NCI-H345 treated with DMSO at 0.1 percent for 48 hours (cell line): ENCODE measurements at regions not wholly inside any gene's neighbourhood (a gene's known extent, or its start where the extent isn't known, plus 50 kb on each side); places are given as distances from the start of the nearest gene placed in this dataset.
"Not testable (repeated sequence)": the region's sequence is repeated elsewhere in the genome, so short reads cannot be mapped to it uniquely, and the experiment has no call there.

Experiments used
- DNase-seq: peaks from one replicate; lab custom pipeline; 2025; ENCODE audit not compliant: unreplicated experiment; lab: John Stamatoyannopoulos, UW

DNA sequence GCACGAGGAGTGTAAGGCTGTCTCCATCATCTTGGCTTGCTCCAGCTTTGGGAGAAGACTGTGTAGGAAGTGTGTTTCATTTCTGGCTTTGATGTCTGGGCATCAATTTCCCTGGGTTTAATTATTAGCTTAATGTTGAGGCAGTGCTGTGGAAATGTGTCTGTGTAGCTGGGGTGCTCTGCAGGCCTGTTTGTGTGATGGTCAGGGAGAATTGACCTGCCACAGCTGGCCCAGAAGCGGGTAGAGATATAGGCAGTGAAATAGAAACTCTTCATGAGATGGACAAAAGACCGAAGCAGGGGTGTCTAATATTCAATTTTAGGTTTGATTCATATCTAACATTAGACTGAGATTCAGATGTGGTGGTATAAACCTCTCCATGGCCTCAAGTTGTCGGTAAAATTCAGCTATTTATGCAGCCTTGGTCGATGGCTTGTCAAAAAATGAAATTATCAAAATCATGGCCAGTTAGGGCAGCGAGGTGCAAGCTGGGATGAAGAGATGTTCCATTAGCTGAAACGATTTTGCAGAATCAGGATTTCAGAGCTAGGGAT, 95.3 kb upstream of the SNX9 start:
- DNase-seq = no peak

DNA sequence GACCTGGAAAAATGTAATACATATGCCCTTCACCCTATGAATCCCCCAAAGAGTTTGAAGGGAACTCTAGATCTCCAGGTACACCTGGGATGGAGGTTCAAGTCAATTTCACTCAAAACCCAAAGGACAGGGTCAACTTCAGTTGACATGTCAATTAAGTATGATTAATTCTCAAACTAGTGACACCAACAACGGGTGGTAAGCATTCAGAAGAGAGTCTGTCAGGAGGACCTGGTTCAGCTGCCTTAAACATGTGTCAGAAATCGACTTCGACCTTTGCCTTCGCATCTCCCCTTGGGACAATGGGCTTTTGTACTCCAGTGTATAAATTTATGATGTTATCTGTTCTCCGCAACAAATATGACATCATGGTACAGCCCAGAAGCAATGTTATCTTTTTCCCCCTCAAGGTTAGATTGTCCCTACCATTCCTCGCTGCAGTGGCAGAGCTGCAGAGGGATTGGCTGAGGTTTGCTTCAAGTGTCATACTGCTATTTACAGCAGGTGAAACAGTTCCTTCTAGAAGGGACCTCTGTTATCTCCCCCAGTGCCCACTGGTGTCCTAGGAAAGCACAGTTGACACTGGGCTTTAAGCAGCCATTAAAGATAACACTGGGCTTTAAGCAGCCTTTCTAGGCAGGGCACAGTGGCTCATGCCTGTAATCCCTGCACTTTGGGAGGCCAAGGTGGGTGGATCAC, 94.7 kb upstream of the SNX9 start:
- no peak for DNase-seq

DNA sequence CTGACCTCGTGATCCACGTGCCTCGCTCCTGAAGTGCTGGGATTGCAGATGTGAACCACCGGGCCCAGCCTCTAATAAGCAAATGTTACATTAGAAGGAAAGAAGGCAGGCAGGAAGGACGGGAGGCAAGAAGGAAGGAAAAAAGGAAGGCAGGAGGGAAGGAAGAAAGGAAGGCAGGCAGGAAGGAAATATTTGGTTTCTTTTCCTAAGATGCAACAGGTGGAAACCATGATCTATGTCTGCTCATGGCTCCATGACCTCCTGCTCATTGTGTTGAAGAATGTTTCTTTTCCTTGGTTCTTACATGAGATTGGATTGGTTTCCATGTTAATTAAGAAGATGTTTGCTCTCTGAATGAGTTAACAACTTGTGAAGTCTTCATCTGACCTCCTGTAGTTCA, 91.8 kb upstream of the SNX9 start:
- DNase-seq = no peak

DNA sequence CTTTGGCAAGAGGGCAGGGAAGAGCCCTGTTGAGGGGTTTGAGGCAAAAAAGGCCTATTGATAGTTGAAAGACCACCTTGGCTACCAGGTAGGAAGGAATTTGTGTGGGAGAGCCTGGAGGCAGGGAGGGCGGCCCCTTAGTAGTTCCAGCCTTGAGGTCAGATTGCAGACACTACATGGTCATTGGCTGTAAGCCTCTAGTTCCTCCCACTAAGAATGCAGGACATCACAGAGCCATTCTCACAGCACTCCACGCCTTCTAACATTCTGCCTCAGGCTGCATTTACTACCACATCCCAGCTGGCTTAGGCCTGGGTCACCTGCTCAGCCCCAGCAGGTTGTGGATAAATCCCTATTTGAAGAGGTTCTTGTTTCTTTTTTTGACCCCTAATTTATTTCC, 91.0 kb upstream of the SNX9 start:
- DNase-seq = no peak

DNA sequence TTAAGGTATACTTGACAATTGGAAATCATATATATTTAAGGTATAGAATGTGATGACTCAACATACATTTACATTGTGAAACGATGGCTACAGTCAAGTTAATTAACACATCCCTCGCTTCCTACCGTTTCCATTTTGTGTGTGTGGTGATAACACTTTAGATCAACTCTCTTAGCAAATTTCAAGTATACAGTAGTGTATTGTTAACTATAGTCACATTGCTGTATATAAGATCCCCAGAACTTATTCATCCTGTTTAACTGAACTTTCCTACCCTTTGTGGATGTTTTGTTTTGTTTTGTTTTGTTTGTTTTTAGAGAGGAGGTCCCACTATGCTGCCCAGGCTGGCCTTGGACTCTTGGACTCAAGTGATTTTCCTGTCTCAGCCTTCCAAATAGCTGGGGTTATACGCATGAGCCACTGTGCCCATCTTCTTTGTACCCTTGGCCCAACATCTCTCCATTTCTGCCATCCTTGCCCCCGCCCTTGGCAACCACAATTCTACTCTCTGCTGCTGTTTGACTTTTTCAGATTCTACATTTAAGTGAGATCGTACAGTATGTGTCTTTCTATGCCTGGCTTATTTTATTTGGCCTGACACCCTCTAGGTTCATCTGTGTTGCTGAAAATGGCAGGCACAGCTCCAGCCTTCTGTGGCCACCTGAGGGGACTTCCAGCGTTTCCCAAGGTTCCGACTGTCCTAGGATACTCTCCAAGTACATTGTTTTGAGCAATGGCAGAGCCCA, 90.5 kb upstream of the SNX9 start:
- no peak for DNase-seq

DNA sequence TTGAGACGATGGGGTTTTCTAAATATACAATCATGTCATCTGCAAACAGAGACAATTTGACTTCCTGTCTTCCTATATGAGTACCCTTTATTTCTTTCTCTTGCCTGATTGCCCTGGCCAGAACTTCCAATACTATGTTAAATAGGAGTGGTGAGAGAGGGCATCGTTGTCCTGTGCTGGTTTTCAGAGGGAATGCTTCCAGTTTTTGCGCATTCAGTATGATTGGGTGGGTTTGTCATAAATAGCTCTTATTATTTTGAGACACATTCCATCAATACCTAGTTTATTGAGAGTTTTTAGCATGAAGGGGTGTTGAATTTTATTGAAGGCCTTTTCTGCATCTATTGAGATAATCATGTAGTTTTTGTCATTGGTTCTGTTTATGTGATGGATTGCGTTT, 86.5 kb upstream of the SNX9 start:
- not testable (repeated sequence) for DNase-seq

DNA sequence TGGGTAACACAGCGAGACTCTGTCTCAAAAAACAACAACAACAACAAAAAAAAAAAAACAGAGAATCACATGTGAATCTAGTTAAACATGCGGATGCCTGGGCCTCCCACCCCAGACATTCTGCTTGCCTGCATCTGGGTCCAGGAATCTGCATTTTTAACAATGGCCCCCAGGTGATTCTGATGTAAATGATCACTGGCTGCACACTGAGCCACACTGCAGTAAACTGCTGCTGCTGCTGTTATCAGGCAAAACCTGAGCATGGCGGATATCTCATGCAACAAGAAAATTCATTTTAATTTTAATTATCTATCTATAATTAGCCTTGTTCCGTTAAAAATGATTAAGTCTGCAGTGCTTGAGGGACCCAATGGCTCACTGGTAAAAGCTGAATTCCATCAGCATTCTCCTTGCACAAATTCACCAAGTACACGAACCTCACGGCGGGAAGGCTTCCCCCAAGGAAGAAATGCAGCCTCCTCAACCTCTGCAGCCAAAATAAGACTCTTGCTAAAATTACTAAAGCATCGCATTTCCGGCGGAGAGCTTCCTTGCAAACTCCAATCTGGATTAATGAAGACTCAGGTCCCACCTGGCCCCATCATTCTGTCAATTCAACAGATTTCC, 81.6 kb upstream of the SNX9 start:
- DNase-seq = no peak

DNA sequence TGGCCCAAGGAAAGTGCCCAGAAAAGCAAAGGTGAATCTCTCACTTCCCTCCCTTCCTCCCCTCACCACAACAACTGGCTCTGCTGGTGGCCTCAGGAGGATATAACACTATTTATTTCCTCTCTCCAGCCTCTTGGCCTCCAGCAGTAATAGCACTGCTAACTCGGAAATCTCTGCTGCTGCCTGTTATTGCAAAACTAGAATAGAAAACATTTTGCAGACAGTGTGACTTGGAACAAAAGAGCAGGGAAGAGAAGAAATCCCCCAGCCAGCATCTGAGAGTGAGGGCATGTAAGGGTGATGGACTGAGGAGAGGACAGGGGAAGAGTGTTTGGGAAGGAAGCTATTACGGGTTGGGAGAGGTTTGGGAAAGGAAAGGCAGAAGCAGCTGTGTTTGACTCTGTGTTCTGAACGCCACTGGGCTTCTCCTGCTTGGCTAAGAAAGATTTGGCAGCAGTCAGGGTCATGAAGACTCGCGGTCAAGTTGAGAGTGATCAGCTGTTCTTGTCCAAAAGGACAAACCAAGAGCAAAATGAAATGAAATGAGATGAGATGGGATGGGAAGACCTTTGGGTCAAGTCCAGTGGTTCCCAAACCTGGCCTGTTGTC, 81.0 kb upstream of the SNX9 start:
- no peak for DNase-seq

DNA sequence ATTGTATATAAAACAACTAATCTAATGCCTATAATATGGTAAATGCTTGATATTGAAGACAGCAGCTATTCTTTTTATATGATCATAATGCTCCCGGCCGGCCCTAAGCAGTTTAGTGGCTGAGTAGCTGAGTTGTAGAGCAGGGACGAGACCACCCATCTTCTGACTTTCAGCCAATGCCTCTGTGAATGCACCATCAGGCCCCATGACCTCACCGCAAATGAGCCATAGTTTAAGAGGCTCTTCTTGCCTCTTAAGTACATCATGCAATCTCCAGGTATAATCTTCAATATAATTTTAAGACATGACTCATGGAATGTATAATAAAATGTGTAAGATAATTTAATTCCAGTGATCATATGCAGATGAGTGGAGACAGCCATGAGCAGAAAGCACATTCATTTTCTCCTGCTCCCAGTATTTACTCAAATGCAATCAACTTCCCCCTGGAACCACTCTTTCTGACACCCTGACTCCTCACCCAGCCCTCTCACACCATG, 78.9 kb upstream of the SNX9 start:
- DNase-seq = no peak

DNA sequence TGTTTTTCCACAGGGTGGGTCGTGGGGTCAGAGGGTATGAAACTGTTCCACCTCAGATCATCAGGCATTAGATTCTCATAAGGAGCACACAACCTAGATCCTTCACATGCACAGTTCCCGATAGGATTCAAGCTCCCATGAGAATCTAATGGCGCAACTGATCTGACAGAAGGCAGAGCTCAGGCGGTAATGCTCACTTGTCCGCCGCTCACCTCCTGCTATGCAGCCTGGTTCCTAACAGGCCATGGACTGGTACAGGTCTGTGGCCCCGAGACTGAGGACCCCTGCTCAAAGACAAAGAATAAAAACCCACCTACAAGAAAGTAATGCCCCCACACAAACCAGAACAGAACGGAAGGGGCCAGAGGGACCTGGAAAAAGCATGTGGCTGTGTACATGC, 76.1 kb upstream of the SNX9 start:
- no peak for DNase-seq

DNA sequence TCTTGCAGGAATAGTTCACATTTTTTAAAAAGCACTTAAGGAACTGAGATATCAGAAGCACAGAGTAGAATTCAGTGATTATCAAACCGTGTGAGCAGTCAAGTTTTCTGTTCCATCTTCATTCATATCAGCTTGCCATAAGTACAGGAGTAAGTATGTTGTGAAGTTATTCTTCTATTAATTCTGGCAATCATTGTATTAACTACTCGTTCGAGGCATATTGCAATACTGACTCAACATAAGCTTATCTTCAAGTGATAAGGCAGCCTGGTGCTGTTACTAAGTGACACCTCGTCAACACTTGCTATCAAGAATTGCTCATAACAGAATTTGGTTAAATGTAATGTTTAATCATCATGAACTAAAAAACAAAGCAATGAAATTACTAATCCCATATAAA, 75.7 kb upstream of the SNX9 start:
- no peak for DNase-seq

DNA sequence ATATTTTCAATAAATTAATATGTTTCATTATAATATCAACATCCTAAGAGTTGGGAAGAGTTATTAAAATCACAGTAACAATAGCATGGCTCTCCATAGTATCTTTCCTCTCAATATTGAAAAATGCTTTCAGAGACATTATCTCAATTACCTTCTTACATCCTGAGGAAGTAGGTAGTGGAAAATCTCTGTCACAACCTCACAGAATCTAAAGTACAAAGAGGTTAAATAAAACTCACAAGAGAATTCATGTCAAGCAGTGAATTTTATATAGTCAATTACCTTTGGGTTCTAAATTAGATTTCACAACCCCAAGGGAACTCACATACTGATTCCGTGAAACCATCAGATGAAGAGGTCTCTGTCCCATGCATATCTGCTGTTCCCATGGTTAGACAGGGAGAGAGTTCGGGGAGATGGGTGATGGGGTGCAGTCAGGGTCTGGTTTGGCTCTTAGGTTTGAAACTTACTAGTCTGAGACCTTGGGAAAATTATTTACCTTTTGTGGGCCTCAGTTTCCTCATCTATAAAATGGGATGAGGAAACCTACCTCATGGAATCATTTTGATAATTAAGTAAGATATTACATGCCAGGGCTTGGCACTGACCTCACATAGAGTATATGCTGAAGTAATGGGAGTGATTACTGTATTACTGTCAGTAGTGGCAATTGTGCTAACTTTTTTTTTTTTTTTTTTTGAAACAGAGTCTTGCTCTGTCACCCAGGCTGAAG, 74.0 kb upstream of the SNX9 start:
- no peak for DNase-seq

DNA sequence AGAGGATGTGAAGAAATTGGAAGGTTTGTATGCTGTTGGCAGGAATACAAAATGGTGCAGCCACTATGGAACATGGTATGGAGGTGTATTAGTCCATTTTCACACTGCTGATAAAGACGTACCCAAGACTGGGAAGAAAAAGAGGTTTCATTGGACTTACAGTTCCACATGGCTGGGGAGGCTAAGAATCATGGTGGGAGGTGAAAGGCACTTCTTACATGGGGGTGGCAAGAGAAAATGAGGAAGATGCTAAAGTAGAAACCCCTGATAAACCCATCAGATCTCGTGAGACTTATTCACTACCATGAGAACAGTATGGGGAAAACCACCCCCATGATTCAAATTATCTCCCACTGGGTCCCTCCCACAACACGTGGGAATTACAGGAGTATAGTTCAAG, 72.1 kb upstream of the SNX9 start:
- not testable (repeated sequence) for DNase-seq

DNA sequence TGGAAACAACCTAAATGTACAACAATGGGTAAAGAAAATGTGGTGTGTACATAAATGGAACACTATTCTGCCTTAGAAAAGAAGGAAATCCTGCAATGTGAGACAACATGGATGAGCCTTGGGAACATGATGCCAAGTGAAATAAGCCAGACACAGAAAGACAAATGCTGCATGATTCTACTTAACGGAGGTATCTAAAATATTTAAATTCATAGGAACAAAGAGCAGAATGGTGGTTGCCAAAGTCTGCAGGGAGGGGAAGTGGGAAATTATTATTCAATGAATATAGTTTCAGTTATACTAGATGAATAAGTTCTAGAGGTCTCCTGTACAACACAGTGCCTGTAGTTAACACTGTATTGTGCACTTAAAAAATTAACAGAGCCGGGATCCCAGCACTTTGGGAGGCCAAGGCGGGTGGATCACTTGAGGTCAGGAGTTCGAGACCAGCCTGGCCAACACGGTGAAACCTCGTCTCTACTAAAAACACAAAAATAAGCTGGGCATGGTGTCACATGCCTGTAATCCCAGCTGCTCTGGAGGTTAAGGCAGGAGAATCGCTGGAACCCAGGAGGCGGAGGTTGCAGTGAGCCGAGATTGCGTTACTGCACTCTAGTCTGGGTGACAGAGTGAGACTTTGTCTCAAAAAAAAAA, 71.4 kb upstream of the SNX9 start:
- no peak for DNase-seq

DNA sequence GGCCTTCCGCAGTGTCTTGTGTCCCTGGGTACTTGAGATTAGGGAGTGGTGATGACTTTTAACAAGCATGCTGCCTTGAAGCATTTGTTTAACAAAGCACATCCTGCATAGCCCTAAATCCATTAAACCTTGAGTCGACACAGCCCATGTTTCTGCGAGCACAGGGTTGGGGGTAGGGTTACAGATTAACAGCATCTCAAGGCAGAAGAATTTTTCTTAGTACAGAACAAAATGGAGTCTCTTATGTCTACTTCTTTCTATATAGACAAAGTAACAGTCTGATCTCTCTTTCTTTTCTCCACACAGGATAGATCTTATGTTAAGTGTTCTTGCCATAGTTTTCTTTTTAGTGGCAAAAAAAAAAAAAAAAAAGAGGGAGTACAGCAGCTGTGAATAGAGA, 70.2 kb upstream of the SNX9 start:
- DNase-seq = not testable (repeated sequence)

DNA sequence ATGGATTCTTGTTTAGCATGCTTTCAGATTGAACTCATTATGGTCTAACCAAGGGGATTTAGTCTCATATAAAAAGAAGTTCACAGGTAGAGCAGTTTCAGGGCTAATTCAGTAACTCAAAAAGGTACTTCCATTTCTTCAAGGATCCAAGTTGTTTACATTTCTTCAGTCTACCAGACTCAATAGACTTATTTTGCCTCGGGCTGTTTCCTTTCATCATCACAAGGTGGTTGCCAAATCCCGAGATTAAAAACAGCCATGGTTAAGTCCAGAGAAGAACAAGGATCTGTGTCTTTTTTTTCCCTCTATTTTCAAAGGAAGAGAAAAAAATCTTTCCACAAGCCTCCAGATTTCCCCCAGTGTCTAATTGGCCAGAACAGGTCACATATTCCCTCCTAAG, 69.8 kb upstream of the SNX9 start:
- no peak for DNase-seq

DNA sequence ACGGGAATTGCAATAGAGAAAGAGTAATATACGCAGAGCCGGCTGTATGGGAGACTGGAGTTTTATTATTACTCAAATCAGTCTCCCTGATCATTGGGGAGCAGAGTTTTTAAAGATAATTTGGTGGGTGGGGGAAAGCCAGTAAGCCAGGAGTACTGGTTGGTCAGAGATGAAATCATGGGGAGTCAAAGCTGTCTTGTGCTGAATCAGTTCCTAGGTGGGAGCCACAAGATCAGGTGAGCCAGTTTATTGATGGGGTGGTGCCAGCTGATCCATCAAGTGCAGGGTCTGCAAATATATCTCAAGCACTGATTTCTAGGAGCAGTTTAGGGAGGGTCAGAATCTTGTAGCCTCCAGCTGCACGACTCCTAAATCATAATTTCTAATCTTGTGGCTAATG, 69.2 kb upstream of the SNX9 start:
- DNase-seq = not testable (repeated sequence)

DNA sequence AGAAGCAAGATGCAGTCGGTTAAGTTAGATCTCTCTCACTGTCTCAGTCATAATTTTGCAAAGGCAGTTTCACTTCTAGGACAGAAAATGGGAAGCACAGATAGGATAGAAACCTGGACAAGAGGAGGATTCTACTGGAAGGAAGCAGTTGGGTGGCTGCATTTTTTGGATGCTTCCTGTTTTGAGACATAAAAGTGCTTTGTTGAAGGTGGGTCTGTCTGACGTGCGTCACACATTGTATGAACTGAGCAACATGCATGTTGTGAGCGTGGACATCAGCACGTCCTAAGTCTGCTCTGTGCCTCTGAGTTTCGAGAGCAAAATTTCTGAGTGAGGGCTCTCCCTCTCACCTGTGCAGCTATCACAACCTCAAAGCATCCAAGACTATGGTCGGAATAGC, 68.7 kb upstream of the SNX9 start:
- DNase-seq = no peak

DNA sequence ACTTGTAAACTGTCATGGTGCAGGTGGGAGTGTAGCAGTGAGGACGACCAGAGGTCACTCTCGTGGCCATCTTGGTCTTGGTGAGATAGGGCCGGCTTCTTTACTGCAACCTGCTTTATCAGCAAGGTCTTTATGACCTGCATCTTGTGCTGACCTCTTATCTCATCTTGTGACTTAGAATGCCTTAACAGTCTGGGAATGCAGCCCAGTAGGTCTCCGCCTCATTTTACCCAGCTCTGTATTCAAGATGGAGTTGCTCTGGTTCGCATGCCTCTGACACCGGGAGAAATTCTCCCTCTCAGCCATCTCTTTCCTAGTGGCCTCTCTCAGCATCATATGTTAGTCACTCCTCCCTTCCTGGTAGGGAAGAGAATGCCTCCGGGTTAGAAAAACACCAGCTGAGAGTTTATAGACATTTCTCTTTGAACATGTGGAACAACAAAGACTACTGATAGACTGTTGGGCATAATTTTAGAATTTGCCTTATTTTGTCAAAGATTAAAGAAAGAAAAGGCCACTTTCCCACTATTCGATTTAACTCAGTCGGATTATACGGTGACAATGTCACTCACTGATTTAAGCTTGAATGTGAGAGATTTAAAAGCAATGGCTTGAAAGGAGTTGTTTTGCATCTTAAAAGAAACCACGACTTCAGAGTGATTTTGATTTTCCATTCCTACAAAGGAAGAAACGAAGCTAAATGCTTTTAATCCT, 67.9 kb upstream of the SNX9 start:
- DNase-seq = no peak
